Breast epithelium (tissue), 4 donors: ENCODE measurements at regions not wholly inside any gene's neighbourhood (a gene's known extent, or its start where the extent isn't known, plus 50 kb on each side); places are given as distances from the start of the nearest gene placed in this dataset.

ENCODE experiments used
- DNase-seq, 2 donors: peaks; one replicate each; pipeline ENCODE4 v3.0.0-alpha.2; 2019; ENCODE audit warnings: low spot score in 2 of 2
- H3K27ac ChIP-seq, 2 donors: fragments of 200-600 bp; sonication (generic) in 1 of 2; one replicate each; pipeline ENCODE4 v1.5.1; 2016 to 2019; ENCODE audit warnings: mild to moderate bottlenecking in 1 of 2
- H3K27me3 ChIP-seq, 2 donors: fragments of 200-600 bp; sonication (generic) in 1 of 2; one replicate each; pipeline versions ENCODE4 v1.5.1 to v1.6.0; 2017 to 2019; ENCODE audit warnings: control low read depth in 1 of 2, mild to moderate bottlenecking in 1 of 2
- H3K36me3 ChIP-seq: fragments of 200-600 bp; one replicate; pipeline ENCODE4 v1.5.1; 2019
- H3K4me1 ChIP-seq, 2 donors: fragments of 200-600 bp; sonication (generic); one replicate each; pipeline ENCODE4 v1.5.1; 2016 to 2019; ENCODE audit warnings: control low read depth in 1 of 2
- H3K4me3 ChIP-seq, 3 donors: fragments of 200-600 bp; sonication (generic); 1 replicate in 2 of 3; 2 replicates in 1 of 3; pipeline ENCODE4 v1.5.1; 2016 to 2019; ENCODE audit warnings: mild to moderate bottlenecking in 3 of 3, moderate library complexity in 2 of 3
- H3K9me3 ChIP-seq, 2 donors: fragments of 200-600 bp; sonication (generic) in 1 of 2; one replicate each; pipeline ENCODE4 v1.5.1; 2016 to 2019; ENCODE audit warnings: control low read depth in 1 of 2
- POLR2A ChIP-seq: fragments of 450-650 bp; IDR thresholded peaks from one replicate; pipeline ENCODE4 v1.6.1; 2016; ENCODE audit warnings: antibody characterized with exemption, mild to moderate bottlenecking, moderate library complexity
- POLR2AphosphoS5 ChIP-seq, 3 donors: sonication (generic); formaldehyde crosslinking; IDR thresholded peaks; one replicate each; pipeline ENCODE4 v1.6.1; 2017; ENCODE audit warnings: antibody characterized with exemption in 3 of 3
- intact Hi-C: fragments of 100-400 bp; cut with DNase I; formaldehyde crosslinking; loops from one replicate; pipeline ENCODE4 v1.15.1; 2023; ENCODE audit warnings: low total_unique reads
- TF ChIP-seq, protein P1 (sequence below), 3 donors: fragments of 450-650 bp; IDR thresholded peaks; one replicate each; pipeline ENCODE4 v1.5.1; 2016 to 2017; ENCODE audit warnings: antibody characterized with exemption in 3 of 3, mild to moderate bottlenecking in 3 of 3, moderate library complexity in 3 of 3

DNA sequence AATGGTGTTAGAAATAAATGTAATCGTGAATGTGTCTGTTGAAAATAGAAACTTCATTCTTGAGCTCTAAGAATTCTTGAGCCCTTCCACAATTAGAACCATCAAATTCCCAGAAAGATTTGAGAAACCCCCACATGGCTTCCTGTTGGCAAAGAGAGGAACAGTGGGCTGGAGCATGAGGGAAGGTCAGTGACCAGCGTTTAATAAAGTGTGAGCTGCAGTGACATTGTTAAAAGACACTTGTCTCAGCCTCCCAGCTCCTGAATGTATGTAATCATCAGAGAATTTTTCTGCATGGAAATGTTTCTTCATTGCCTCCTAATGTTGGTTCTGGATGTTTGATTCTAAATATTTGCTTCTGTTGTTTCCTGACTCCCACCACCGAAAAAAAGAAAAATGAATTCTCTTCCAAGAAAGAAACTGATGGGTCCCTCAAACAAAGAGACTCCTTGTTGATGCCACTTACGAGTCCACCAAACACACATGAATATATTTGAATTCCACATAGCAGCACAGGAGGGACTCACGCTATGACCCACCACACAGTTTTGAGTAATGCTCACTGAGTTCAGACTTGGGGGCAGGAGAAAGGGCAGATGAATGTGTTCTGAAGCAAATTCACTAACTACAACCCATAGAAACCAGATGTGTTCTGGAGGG is 225.1 kb upstream of the KLHL29 start:
- intact Hi-C loops: no loop called here
- H3K27ac ChIP-seq: no peak overlapping the region
- TF ChIP-seq POLR2AphosphoS5 (IDR thresholded peaks at IDR 0.05): no peak
- H3K4me3 ChIP-seq: no peak overlapping the region
- no peaks in the 10 kb centered on the region for H3K36me3 ChIP-seq
- H3K4me1 ChIP-seq: no peaks in the 10 kb centered on the region
- H3K9me3 ChIP-seq: no peaks in the 10 kb centered on the region
- no peak for DNase-seq
- H3K27me3 ChIP-seq: no peaks in the 10 kb centered on the region

DNA sequence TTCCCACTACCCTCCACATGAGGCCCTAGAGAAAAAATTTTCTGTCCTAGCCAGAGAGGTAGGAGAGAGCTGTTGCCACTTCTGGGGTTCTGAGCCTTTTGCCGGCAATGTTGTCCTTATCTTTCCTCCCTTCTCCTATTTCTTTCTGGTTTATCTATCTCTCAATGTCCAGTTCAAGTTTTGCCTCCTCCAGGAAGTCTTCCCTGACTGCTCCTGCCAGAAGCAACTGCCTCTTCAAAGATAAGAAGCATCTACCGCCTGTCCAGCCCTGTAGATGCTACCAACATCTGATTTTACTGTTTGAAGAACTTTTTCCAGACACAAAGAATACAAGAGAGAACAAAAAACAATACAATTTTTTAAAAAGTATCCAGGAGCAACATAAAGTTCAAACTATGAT is 220.8 kb upstream of the KLHL29 start:
- Histone ChIP-seq H3K4me1 (no peaks in the 10 kb centered on the region), H3K36me3 (no peaks in the 10 kb centered on the region), H3K9me3 (no peaks in the 10 kb centered on the region), H3K27me3 (no peaks in the 10 kb centered on the region), H3K4me3 (no peak overlapping the region), H3K27ac (no peak overlapping the region)
- no peak for DNase-seq
- intact Hi-C loops: no loop called here
- no peak for TF ChIP-seq POLR2A
- no peak for TF ChIP-seq POLR2AphosphoS5 (IDR thresholded peaks at IDR 0.05)
- TF ChIP-seq, protein P1, sequence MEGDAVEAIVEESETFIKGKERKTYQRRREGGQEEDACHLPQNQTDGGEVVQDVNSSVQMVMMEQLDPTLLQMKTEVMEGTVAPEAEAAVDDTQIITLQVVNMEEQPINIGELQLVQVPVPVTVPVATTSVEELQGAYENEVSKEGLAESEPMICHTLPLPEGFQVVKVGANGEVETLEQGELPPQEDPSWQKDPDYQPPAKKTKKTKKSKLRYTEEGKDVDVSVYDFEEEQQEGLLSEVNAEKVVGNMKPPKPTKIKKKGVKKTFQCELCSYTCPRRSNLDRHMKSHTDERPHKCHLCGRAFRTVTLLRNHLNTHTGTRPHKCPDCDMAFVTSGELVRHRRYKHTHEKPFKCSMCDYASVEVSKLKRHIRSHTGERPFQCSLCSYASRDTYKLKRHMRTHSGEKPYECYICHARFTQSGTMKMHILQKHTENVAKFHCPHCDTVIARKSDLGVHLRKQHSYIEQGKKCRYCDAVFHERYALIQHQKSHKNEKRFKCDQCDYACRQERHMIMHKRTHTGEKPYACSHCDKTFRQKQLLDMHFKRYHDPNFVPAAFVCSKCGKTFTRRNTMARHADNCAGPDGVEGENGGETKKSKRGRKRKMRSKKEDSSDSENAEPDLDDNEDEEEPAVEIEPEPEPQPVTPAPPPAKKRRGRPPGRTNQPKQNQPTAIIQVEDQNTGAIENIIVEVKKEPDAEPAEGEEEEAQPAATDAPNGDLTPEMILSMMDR (IDR thresholded peaks at IDR 0.05): no peak

DNA sequence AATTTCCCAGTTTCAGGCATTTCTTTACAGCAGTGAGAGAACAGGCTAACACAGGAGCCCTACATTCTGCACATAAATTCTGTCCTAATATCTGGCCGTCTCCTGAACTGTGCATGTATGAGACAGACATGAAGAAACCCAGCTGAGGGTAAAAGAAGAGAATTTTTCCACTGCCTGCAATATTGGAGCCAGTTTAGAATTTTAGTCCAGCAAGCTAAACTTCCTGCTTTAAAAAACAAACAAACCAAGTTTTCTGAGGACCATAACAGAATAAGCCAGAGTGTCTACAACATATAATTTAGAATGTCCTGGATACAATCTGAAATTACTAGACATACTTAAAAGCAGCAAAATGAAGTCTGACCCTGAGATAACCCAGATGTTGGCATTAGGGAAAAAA is 215.1 kb upstream of the KLHL29 start:
- peaks cover 7 to 16% of the 10 kb centered on the region in 2 donors for H3K9me3 ChIP-seq

DNA sequence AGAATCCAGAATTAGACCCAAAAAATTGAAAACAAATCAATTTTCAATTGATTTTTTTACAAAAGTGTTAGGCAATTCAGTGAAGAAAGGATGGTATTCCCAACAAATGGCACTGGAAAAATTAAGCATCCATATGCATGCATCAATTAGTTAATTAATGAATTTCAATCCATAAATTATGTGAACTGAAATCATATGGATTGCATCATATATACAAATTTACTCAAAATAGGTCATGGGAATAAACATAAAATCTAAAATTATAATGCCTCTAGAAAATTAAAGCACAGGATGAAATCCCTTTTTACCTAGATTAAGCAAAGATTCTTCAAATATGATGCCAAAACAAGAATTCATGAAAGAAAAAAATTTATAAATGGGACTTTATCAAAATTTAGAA is 213.9 kb upstream of the KLHL29 start:
- intact Hi-C loops: no loop called here
- Histone ChIP-seq H3K4me3 (no peak overlapping the region), H3K4me1 (no peaks in the 10 kb centered on the region), H3K27me3 (no peaks in the 10 kb centered on the region), H3K9me3 (peaks cover 7 to 16% of the 10 kb centered on the region in 2 donors), H3K27ac (no peak overlapping the region), H3K36me3 (no peaks in the 10 kb centered on the region)
- TF ChIP-seq POLR2AphosphoS5 (IDR thresholded peaks at IDR 0.05) (no peak), POLR2A (no peak)
- TF ChIP-seq, protein P1 (IDR thresholded peaks at IDR 0.05): no peak
- DNase-seq: no peak

More for the DNA sequence above, 215.1 kb upstream of the KLHL29 start:
- H3K4me3 ChIP-seq: no peak overlapping the region
- no peaks in the 10 kb centered on the region for H3K27me3 ChIP-seq
- no peak for DNase-seq
- TF ChIP-seq, protein P1 (IDR thresholded peaks at IDR 0.05): no peak
- TF ChIP-seq POLR2AphosphoS5 (IDR thresholded peaks at IDR 0.05) (no peak), POLR2A (no peak)
- H3K36me3 ChIP-seq: no peaks in the 10 kb centered on the region
- H3K27ac ChIP-seq: no peak overlapping the region
- no peaks in the 10 kb centered on the region for H3K4me1 ChIP-seq
- intact Hi-C loops: no loop called here

GRCh38 chr2:23178396-23178795 is 206.6 kb upstream of the KLHL29 start:
- no peak for DNase-seq
- Histone ChIP-seq H3K9me3 (peaks cover 17 to 18% of the 10 kb centered on the region in 2 donors), H3K4me1 (no peaks in the 10 kb centered on the region), H3K27ac (no peak overlapping the region), H3K36me3 (no peaks in the 10 kb centered on the region), H3K4me3 (no peak overlapping the region), H3K27me3 (no peaks in the 10 kb centered on the region)
- intact Hi-C loops: no loop called here
- no peak for TF ChIP-seq POLR2AphosphoS5 (IDR thresholded peaks at IDR 0.05)
- no peak for TF ChIP-seq POLR2A
- TF ChIP-seq, protein P1 (IDR thresholded peaks at IDR 0.05): no peak
